HepG2 (cell line): ENCODE measurements at regions not wholly inside any gene's neighbourhood (a gene's known extent, or its start where the extent isn't known, plus 50 kb on each side); places are given as distances from the start of the nearest gene placed in this dataset.

Experiments used
- DNMT3B ChIP-seq: conservative IDR thresholded peaks from 2 replicates; pipeline ENCODE4 v1.6.1; 2016; ENCODE audit warnings: missing biosample characterization, control low read depth
- REXO4 ChIP-seq: sonication (generic); formaldehyde crosslinking; IDR thresholded peaks from 2 replicates; pipeline ENCODE4 v1.8.0; 2022; ENCODE audit warnings: missing genetic modification reagents, mild to moderate bottlenecking, borderline replicate concordance
- SOX13 ChIP-seq, 3 experiments: fragments of 450-650 bp in 1 of 3; sonication (generic) in 1 of 3; formaldehyde crosslinking in 1 of 3; IDR thresholded peaks in 2 of 3; conservative IDR thresholded peaks in 1 of 3; 2 replicates each; pipeline versions ENCODE4 v1.5.0 to v1.6.1; 2016 to 2020; ENCODE audit warnings: antibody characterized with exemption in 1 of 3, mild to moderate bottlenecking in 1 of 3, missing compliant biosample characterization in 1 of 3, missing genetic modification reagents in 1 of 3, moderate library complexity in 1 of 3
- TOPORS ChIP-seq: sonication (generic); formaldehyde crosslinking; IDR thresholded peaks from 2 replicates; pipeline ENCODE4 v1.8.0; 2023; ENCODE audit warnings: mild to moderate bottlenecking, missing genetic modification reagents
- XRCC5 ChIP-seq: fragments of 200-400 bp; formaldehyde crosslinking; optimal IDR thresholded peaks from 2 replicates; pipeline ENCODE3; 2017; ENCODE audit warnings: mild to moderate bottlenecking, low read length
- ZNF282 ChIP-seq: fragments of 450-650 bp; IDR thresholded peaks from 2 replicates; pipeline ENCODE4 v1.6.1; 2018; ENCODE audit not compliant: partially characterized antibody
- ZNF468 ChIP-seq: sonication (generic); formaldehyde crosslinking; IDR thresholded peaks from 2 replicates; pipeline ENCODE4 v1.8.0; 2022; ENCODE audit warnings: mild to moderate bottlenecking, moderate library complexity, missing genetic modification reagents
- ZNF644 ChIP-seq: IDR thresholded peaks from 2 replicates; pipeline ENCODE4 v1.6.1; 2016; ENCODE audit warnings: low read depth
- TF ChIP-seq, protein P1 (sequence below): sonication (generic); formaldehyde crosslinking; IDR thresholded peaks from 2 replicates; pipeline ENCODE4 v1.5.1; 2020; ENCODE audit warnings: mild to moderate bottlenecking, missing genetic modification reagents, moderate library complexity
- TF ChIP-seq, protein P2 (sequence below): sonication (generic); formaldehyde crosslinking; IDR thresholded peaks from 2 replicates; pipeline ENCODE4 v1.5.1; 2020; ENCODE audit warnings: mild to moderate bottlenecking, moderate library complexity, missing genetic modification reagents
- TF ChIP-seq, protein P3 (sequence below): sonication (generic); formaldehyde crosslinking; IDR thresholded peaks from 2 replicates; pipeline ENCODE4 v1.4.0; 2020; ENCODE audit warnings: mild to moderate bottlenecking, missing genetic modification reagents, borderline replicate concordance
- TF ChIP-seq, protein P4 (sequence below): IDR thresholded peaks from 2 replicates; pipeline ENCODE4 v1.6.1; 2016; ENCODE audit warnings: missing compliant biosample characterization, missing genetic modification reagents, borderline replicate concordance
- TF ChIP-seq, protein P5 (sequence below): IDR thresholded peaks from 2 replicates; pipeline ENCODE4 v1.6.1; 2012; ENCODE audit warnings: low read depth, low read length, improper control_type of control experiment
- TF ChIP-seq, protein P6 (sequence below): sonication (generic); formaldehyde crosslinking; IDR thresholded peaks from 2 replicates; pipeline ENCODE4 v1.5.0; 2020; ENCODE audit warnings: mild to moderate bottlenecking, low read depth, missing genetic modification reagents, borderline replicate concordance

DNA sequence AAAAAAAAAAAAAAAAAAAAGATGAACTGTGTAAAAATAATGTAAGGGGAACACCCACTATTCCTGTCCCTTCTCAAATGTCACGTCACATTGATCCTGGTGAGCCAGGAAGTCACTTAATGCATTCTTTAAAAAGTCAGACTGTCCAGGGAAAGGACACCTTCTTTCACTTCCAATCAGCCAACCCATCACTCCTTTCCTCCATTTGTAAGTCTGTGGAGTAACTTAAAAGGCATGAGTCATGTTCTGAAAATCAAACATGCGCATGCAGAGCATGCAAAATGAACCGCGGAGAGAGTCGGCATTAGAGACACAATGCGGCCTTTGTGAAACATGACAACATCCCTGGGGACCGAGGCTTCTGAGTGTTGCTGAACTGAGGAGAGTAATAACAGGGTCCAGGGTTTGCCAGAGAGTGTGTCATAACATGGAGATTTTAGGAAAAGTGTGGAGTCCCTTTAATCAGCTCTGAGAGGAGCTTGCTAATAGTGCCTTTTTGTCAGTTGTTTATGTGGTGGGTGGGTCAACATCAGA, 77.6 kb upstream of the SEMA6A start (continued):
- TF ChIP-seq, protein P1, sequence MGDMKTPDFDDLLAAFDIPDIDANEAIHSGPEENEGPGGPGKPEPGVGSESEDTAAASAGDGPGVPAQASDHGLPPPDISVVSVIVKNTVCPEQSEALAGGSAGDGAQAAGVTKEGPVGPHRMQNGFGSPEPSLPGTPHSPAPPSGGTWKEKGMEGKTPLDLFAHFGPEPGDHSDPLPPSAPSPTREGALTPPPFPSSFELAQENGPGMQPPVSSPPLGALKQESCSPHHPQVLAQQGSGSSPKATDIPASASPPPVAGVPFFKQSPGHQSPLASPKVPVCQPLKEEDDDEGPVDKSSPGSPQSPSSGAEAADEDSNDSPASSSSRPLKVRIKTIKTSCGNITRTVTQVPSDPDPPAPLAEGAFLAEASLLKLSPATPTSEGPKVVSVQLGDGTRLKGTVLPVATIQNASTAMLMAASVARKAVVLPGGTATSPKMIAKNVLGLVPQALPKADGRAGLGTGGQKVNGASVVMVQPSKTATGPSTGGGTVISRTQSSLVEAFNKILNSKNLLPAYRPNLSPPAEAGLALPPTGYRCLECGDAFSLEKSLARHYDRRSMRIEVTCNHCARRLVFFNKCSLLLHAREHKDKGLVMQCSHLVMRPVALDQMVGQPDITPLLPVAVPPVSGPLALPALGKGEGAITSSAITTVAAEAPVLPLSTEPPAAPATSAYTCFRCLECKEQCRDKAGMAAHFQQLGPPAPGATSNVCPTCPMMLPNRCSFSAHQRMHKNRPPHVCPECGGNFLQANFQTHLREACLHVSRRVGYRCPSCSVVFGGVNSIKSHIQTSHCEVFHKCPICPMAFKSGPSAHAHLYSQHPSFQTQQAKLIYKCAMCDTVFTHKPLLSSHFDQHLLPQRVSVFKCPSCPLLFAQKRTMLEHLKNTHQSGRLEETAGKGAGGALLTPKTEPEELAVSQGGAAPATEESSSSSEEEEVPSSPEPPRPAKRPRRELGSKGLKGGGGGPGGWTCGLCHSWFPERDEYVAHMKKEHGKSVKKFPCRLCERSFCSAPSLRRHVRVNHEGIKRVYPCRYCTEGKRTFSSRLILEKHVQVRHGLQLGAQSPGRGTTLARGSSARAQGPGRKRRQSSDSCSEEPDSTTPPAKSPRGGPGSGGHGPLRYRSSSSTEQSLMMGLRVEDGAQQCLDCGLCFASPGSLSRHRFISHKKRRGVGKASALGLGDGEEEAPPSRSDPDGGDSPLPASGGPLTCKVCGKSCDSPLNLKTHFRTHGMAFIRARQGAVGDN (CRISPR knock-in tag) = no peak
- no peak for TF ChIP-seq ZNF282
- peak; percentile 95 for TF ChIP-seq ZNF644 (CRISPR knock-in tag)
- TF ChIP-seq, protein P2, sequence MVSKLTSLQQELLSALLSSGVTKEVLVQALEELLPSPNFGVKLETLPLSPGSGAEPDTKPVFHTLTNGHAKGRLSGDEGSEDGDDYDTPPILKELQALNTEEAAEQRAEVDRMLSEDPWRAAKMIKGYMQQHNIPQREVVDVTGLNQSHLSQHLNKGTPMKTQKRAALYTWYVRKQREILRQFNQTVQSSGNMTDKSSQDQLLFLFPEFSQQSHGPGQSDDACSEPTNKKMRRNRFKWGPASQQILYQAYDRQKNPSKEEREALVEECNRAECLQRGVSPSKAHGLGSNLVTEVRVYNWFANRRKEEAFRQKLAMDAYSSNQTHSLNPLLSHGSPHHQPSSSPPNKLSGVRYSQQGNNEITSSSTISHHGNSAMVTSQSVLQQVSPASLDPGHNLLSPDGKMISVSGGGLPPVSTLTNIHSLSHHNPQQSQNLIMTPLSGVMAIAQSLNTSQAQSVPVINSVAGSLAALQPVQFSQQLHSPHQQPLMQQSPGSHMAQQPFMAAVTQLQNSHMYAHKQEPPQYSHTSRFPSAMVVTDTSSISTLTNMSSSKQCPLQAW (CRISPR knock-in tag) = 0 out of 2 replicates have a peak, but pooled peaks have one; percentile 29
- TF ChIP-seq, protein P3, sequence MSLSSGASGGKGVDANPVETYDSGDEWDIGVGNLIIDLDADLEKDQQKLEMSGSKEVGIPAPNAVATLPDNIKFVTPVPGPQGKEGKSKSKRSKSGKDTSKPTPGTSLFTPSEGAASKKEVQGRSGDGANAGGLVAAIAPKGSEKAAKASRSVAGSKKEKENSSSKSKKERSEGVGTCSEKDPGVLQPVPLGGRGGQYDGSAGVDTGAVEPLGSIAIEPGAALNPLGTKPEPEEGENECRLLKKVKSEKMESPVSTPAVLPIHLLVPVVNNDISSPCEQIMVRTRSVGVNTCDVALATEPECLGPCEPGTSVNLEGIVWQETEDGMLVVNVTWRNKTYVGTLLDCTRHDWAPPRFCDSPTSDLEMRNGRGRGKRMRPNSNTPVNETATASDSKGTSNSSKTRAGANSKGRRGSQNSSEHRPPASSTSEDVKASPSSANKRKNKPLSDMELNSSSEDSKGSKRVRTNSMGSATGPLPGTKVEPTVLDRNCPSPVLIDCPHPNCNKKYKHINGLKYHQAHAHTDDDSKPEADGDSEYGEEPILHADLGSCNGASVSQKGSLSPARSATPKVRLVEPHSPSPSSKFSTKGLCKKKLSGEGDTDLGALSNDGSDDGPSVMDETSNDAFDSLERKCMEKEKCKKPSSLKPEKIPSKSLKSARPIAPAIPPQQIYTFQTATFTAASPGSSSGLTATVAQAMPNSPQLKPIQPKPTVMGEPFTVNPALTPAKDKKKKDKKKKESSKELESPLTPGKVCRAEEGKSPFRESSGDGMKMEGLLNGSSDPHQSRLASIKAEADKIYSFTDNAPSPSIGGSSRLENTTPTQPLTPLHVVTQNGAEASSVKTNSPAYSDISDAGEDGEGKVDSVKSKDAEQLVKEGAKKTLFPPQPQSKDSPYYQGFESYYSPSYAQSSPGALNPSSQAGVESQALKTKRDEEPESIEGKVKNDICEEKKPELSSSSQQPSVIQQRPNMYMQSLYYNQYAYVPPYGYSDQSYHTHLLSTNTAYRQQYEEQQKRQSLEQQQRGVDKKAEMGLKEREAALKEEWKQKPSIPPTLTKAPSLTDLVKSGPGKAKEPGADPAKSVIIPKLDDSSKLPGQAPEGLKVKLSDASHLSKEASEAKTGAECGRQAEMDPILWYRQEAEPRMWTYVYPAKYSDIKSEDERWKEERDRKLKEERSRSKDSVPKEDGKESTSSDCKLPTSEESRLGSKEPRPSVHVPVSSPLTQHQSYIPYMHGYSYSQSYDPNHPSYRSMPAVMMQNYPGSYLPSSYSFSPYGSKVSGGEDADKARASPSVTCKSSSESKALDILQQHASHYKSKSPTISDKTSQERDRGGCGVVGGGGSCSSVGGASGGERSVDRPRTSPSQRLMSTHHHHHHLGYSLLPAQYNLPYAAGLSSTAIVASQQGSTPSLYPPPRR = peak; percentile 26; the same call in 1 of the 2 replicates
- no peak for TF ChIP-seq TOPORS (CRISPR knock-in tag)
- no peak for TF ChIP-seq DNMT3B (CRISPR knock-in tag)
- TF ChIP-seq ZNF468 = no peak
- TF ChIP-seq, protein P4, sequence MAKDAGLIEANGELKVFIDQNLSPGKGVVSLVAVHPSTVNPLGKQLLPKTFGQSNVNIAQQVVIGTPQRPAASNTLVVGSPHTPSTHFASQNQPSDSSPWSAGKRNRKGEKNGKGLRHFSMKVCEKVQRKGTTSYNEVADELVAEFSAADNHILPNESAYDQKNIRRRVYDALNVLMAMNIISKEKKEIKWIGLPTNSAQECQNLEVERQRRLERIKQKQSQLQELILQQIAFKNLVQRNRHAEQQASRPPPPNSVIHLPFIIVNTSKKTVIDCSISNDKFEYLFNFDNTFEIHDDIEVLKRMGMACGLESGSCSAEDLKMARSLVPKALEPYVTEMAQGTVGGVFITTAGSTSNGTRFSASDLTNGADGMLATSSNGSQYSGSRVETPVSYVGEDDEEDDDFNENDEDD (CRISPR knock-in tag) = peak; percentile 48; the same call in 1 of the 2 replicates
- no peak for TF ChIP-seq REXO4 (CRISPR knock-in tag)
- TF ChIP-seq SOX13 (IDR thresholded peaks at IDR 0.05) = 0 out of 2 replicates have a peak, but pooled peaks have one; percentile 38
- TF ChIP-seq SOX13 (CRISPR knock-in tag; conservative IDR thresholded peaks at IDR 0.05 in 1 of 2, IDR thresholded peaks at IDR 0.05 in 1 of 2) = peak in 1 of 2 experiments; percentile 81; a peak in 2 of 4 replicates
- TF ChIP-seq XRCC5 = peak; percentile 82
- TF ChIP-seq, protein P5, sequence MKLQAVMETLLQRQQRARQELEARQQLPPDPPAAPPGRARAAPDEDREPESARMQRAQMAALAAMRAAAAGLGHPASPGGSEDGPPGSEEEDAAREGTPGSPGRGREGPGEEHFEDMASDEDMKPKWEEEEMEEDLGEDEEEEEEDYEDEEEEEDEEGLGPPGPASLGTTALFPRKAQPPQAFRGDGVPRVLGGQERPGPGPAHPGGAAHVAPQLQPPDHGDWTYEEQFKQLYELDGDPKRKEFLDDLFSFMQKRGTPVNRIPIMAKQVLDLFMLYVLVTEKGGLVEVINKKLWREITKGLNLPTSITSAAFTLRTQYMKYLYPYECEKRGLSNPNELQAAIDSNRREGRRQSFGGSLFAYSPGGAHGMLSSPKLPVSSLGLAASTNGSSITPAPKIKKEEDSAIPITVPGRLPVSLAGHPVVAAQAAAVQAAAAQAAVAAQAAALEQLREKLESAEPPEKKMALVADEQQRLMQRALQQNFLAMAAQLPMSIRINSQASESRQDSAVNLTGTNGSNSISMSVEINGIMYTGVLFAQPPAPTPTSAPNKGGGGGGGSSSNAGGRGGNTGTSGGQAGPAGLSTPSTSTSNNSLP = peak; percentile 65; the same call in 1 of the 2 replicates
- TF ChIP-seq, protein P6, sequence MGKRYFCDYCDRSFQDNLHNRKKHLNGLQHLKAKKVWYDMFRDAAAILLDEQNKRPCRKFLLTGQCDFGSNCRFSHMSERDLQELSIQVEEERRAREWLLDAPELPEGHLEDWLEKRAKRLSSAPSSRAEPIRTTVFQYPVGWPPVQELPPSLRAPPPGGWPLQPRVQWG = no peak
